H1 (cell line): ENCODE measurements at regions not wholly inside any gene's neighbourhood (a gene's known extent, or its start where the extent isn't known, plus 50 kb on each side); places are given as distances from the start of the nearest gene placed in this dataset.

Source experiments
- CEBPB ChIP-seq: IDR thresholded peaks from 2 replicates; pipeline ENCODE4 v1.6.1; 2012; ENCODE audit warnings: low read depth, low read length
- CREB1 ChIP-seq: IDR thresholded peaks from 2 replicates; pipeline ENCODE4 v1.6.1; 2012; ENCODE audit warnings: inconsistent platforms
- EZH2 ChIP-seq: fragments of 200-600 bp; sonication (generic); IDR thresholded peaks from 2 replicates; pipeline ENCODE4 v1.7.1; 2012; ENCODE audit warnings: low read depth, mild to moderate bottlenecking, moderate library complexity, low read length, inconsistent platforms; ENCODE audit not compliant: severe bottlenecking
- JUND ChIP-seq: IDR thresholded peaks from 2 replicates; pipeline ENCODE4 v1.6.1; 2011; ENCODE audit warnings: mild to moderate bottlenecking, improper control_type of control experiment, low read length
- NRF1 ChIP-seq: IDR thresholded peaks from 2 replicates; pipeline ENCODE4 v1.6.1; 2011; ENCODE audit warnings: mild to moderate bottlenecking, low read depth, low read length, improper control_type of control experiment
- PHF8 ChIP-seq: fragments of 200-600 bp; sonication (generic); conservative IDR thresholded peaks from 2 replicates; pipeline ENCODE4 v1.7.1; 2012; ENCODE audit warnings: low read depth, mild to moderate bottlenecking, inconsistent platforms, low read length, moderate library complexity
- POLR2A ChIP-seq, 2 experiments: IDR thresholded peaks; 1 replicate in 1 of 2; 2 replicates in 1 of 2; pipeline ENCODE4 v1.6.1; 2011; ENCODE audit warnings: low read depth in 2 of 2, low read length in 2 of 2, mild to moderate bottlenecking in 2 of 2; ENCODE audit errors: control extremely low read depth in 1 of 2
- POLR2AphosphoS5 ChIP-seq: IDR thresholded peaks from 2 replicates; pipeline ENCODE4 v1.6.1; 2011; ENCODE audit warnings: low read depth, low read length
- SIN3A ChIP-seq, 2 experiments: IDR thresholded peaks in 1 of 2; conservative IDR thresholded peaks in 1 of 2; 2 replicates each; pipeline ENCODE4 v1.6.1; 2011 to 2012; ENCODE audit warnings: low read length in 2 of 2, improper control_type of control experiment in 1 of 2, low read depth in 1 of 2, mild to moderate bottlenecking in 1 of 2
- SP1 ChIP-seq: IDR thresholded peaks from 2 replicates; pipeline ENCODE4 v1.6.1; 2011; ENCODE audit warnings: low read depth, low read length
- YY1 ChIP-seq: IDR thresholded peaks from 2 replicates; pipeline ENCODE4 v1.6.1; 2011; ENCODE audit warnings: low read depth, mild to moderate bottlenecking, low read length
- ZNF274 ChIP-seq: IDR thresholded peaks from 2 replicates; pipeline ENCODE4 v1.7.0; 2012; ENCODE audit warnings: low read length, borderline replicate concordance; ENCODE audit errors: extremely low read depth
- TF ChIP-seq, protein P1 (sequence below), 3 experiments: IDR thresholded peaks; 1 replicate in 2 of 3; 2 replicates in 1 of 3; pipeline versions ENCODE4 v1.5.1 to v1.6.1; 2011; ENCODE audit warnings: low read length in 3 of 3, mild to moderate bottlenecking in 3 of 3, inconsistent platforms in 2 of 3, low read depth in 1 of 3, moderate library complexity in 1 of 3; ENCODE audit not compliant: insufficient read depth in 1 of 3; ENCODE audit errors: control extremely low read depth in 1 of 3

DNA sequence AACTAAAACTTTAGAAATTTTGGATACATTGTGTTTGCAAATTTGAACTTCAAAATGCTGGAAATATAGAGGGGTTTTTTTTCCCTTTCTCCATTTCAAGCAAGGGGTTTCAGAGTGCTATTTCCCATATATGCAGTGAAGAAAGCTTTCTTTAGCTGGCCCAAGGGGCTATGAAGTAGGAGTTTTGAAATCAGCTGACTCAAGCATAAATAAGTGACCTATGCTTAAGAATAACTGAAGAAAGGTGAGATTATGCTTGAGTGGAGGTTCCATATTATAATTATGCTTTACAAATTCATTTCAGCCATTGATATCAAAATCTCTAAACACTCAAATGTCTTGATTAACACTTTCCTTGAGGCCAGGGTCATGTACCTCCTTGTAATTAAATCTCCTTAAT lies 51.0 kb upstream of the RBBP8 start:
- TF ChIP-seq YY1 (no peak), SIN3A (conservative IDR thresholded peaks at IDR 0.05 in 1 of 2, IDR thresholded peaks at IDR 0.05 in 1 of 2; ENCODE audit: low read depth in 1 of 2, low read length in 2 of 2) (no peak), PHF8 (no peak), CREB1 (no peak), NRF1 (no peak), JUND (no peak), SP1 (no peak), EZH2 (no peak), ZNF274 (no peak), POLR2A (IDR thresholded peaks at IDR 0.05; ENCODE audit: control extremely low read depth in 1 of 2, low read depth in 2 of 2, low read length in 2 of 2) (no peak), CEBPB (no peak), POLR2AphosphoS5 (no peak)
- TF ChIP-seq, protein P1, sequence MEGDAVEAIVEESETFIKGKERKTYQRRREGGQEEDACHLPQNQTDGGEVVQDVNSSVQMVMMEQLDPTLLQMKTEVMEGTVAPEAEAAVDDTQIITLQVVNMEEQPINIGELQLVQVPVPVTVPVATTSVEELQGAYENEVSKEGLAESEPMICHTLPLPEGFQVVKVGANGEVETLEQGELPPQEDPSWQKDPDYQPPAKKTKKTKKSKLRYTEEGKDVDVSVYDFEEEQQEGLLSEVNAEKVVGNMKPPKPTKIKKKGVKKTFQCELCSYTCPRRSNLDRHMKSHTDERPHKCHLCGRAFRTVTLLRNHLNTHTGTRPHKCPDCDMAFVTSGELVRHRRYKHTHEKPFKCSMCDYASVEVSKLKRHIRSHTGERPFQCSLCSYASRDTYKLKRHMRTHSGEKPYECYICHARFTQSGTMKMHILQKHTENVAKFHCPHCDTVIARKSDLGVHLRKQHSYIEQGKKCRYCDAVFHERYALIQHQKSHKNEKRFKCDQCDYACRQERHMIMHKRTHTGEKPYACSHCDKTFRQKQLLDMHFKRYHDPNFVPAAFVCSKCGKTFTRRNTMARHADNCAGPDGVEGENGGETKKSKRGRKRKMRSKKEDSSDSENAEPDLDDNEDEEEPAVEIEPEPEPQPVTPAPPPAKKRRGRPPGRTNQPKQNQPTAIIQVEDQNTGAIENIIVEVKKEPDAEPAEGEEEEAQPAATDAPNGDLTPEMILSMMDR (IDR thresholded peaks at IDR 0.05; ENCODE audit: control extremely low read depth in 1 of 3, insufficient read depth in 1 of 3, low read depth in 1 of 3, low read length in 3 of 3): no peak
